BJ (cell line): ENCODE measurements at regions not wholly inside any gene's neighbourhood (a gene's known extent, or its start where the extent isn't known, plus 50 kb on each side); places are given as distances from the start of the nearest gene placed in this dataset.

Source experiments
- CTCF ChIA-PET: fragments of 350-600 bp; formaldehyde crosslinking; extraction: SDS; loops from one replicate; lab custom pipeline; 2021; ENCODE audit warnings: antibody characterized with exemption, inconsistent platforms; lab: Yijun Ruan, JAX
- POLR2A ChIA-PET: fragments of 300-600 bp; sonication (Branson Sonifier 250); formaldehyde crosslinking; extraction: SDS; loops from one replicate; lab custom pipeline; 2021; ENCODE audit warnings: antibody characterized with exemption; lab: Charles Lee
- DNase-seq: peaks from one replicate; pipeline ENCODE4 v3.0.0-alpha.2; 2011; ENCODE audit warnings: low read depth
- H3K27me3 ChIP-seq: 2 replicates; pipeline ENCODE4 v1.6.0; 2011; ENCODE audit warnings: low read length; ENCODE audit not compliant: control insufficient read depth, insufficient read depth
- H3K36me3 ChIP-seq: 2 replicates; pipeline ENCODE4 v1.5.1; 2011; ENCODE audit warnings: low read length; ENCODE audit not compliant: control insufficient read depth, insufficient read depth
- H3K4me3 ChIP-seq: 2 replicates; pipeline ENCODE4 v1.5.1; 2011; ENCODE audit warnings: low read depth, mild to moderate bottlenecking, control low read depth, low read length
- TF ChIP-seq, protein P1 (sequence below): IDR thresholded peaks from 2 replicates; pipeline ENCODE4 v1.5.1; 2011; ENCODE audit warnings: low read depth, mild to moderate bottlenecking, control low read depth, inconsistent platforms, low read length, moderate library complexity; ENCODE audit not compliant: insufficient read depth

GRCh38 chr2:133940134-133940533, 313.7 kb upstream of the MGAT5 start:
- ChIA-PET CTCF (interaction anchor here (1.1 kb wide), 1 partner anchor 54 kb away, joined by 7 read pairs; no protein-coding TSS in a partner anchor), POLR2A (no interaction called here)
- no peak for DNase-seq
- TF ChIP-seq, protein P1, sequence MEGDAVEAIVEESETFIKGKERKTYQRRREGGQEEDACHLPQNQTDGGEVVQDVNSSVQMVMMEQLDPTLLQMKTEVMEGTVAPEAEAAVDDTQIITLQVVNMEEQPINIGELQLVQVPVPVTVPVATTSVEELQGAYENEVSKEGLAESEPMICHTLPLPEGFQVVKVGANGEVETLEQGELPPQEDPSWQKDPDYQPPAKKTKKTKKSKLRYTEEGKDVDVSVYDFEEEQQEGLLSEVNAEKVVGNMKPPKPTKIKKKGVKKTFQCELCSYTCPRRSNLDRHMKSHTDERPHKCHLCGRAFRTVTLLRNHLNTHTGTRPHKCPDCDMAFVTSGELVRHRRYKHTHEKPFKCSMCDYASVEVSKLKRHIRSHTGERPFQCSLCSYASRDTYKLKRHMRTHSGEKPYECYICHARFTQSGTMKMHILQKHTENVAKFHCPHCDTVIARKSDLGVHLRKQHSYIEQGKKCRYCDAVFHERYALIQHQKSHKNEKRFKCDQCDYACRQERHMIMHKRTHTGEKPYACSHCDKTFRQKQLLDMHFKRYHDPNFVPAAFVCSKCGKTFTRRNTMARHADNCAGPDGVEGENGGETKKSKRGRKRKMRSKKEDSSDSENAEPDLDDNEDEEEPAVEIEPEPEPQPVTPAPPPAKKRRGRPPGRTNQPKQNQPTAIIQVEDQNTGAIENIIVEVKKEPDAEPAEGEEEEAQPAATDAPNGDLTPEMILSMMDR = no peak
- H3K4me3 ChIP-seq = no peak overlapping the region
- H3K27me3 ChIP-seq = no peaks in the 10 kb centered on the region; the same call in 1 of the 2 replicates
- no peaks in the 10 kb centered on the region for H3K36me3 ChIP-seq

DNA sequence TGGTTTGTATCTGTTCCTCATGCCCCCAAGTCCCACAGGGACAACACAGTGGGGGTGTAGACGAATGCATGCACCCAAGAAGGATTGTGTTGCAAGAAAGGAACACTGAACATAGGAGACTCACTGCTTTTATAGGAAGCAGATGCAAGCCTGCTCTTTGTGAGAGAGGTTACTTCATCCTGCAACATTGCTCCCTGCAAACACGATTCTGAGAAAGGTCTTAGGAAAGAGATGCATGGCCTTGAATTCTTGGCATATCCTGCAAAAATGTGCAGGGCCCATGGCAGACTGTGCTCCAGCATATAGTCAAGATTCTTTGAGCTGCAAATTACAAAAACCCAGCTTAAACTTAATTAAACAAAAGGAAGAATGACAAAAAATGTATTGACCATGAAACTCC, 312.2 kb upstream of the MGAT5 start:
- DNase-seq = no peak

DNA sequence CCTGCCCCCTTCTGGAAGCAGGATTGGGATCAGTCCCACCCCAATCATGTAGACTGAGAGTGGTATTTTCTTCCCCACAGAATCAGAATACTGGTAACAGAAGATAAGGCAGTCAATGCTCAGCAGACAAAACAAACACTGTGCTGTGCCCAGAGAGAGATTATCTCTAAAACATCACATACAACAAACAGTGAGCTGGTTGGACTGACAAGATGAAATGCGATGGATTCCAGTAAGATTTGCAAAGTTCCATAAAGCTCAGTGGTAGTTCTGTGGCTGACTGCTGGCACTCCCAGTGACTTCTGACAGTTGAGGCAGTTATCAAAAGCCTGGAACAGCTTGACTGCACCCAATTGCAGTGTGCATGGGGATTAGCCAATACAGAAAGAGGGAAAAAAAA, 311.5 kb upstream of the MGAT5 start:
- POLR2A ChIA-PET = no interaction called here
- CTCF ChIA-PET = no interaction called here
- DNase-seq = no peak
- H3K36me3 ChIP-seq = no peaks in the 10 kb centered on the region
- H3K4me3 ChIP-seq = no peak overlapping the region
- TF ChIP-seq, protein P1 = no peak
- H3K27me3 ChIP-seq = no peaks in the 10 kb centered on the region; the same call in 1 of the 2 replicates

More for the DNA sequence above, 312.2 kb upstream of the MGAT5 start:
- CTCF ChIA-PET = no interaction called here
- POLR2A ChIA-PET = no interaction called here
- Histone ChIP-seq H3K27me3 (no peaks in the 10 kb centered on the region; the same call in 1 of the 2 replicates), H3K4me3 (no peak overlapping the region), H3K36me3 (no peaks in the 10 kb centered on the region)
- TF ChIP-seq, protein P1 = no peak

DNA sequence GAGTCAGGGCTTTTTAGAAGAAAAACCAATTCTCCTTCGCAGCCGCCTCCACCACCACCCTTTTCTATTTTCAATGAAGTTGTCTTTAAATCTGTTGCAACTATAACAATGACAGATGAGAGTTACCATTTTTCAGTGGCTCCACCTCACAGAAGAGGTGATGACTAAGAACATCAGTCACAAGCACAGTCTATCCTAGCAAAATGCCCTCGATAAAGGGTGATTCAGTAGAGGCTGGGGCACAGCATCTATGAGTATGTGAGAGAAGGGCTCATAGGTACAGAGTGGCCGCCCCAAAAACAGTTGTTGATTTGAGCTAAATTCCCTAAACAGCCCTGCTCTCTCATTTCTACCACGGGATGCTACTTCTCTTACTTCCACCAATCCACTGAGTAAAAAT, 310.8 kb upstream of the MGAT5 start:
- ChIA-PET CTCF (interaction anchor here (0.9 kb wide), 1 partner anchor 9 kb away, joined by 3 read pairs; no protein-coding TSS in a partner anchor), POLR2A (no interaction called here)
- Histone ChIP-seq H3K36me3 (no peaks in the 10 kb centered on the region), H3K27me3 (no peaks in the 10 kb centered on the region; the same call in 1 of the 2 replicates), H3K4me3 (no peak overlapping the region)
- DNase-seq = no peak
- TF ChIP-seq, protein P1 = no peak

DNA sequence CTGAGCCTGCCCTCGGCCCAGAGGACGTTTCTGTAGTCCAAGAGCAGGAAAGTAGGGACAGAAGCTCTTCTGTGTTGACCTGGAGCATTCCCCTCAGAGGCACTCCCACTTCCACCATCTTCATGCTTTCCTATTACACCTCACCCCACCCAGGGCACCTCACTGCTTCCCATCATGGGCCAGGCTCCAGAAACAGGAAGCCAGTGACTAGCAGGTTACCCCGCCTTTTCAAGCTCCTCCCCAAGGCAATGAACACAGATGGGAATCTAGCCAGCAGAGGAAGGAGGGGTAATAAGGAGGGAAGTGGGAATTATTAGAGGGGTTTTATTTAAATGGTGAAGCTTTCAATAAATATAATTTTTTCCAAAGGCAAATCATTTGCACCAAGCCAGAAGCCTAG, 308.8 kb upstream of the MGAT5 start:
- TF ChIP-seq, protein P1 = no peak
- POLR2A ChIA-PET = no interaction called here
- Histone ChIP-seq H3K36me3 (no peaks in the 10 kb centered on the region), H3K27me3 (peaks cover 1% of the 10 kb centered on the region; the same call in 1 of the 2 replicates), H3K4me3 (no peak overlapping the region)
- CTCF ChIA-PET = no interaction called here
- DNase-seq = no peak
